Kidney (tissue), 13 donors: ENCODE measurements at regions not wholly inside any gene's neighbourhood (a gene's known extent, or its start where the extent isn't known, plus 50 kb on each side); places are given as distances from the start of the nearest gene placed in this dataset.

ENCODE experiments used
- DNase-seq, 5 donors: peaks; one replicate each; pipeline ENCODE4 v3.0.0-alpha.2; 2013 to 2020
- FAIRE-seq: peaks from 2 replicates; lab custom pipeline; 2012; peaks lifted over from hg19 to GRCh38; lab: Jason Lieb, UNC
- H3K27ac ChIP-seq, 2 donors: one replicate each; pipeline ENCODE4 v1.7.0; 2013; ENCODE audit warnings: low read depth in 2 of 2, low read length in 2 of 2, inconsistent platforms in 1 of 2
- H3K27me3 ChIP-seq: one replicate; pipeline ENCODE4 v1.7.1; 2013; ENCODE audit warnings: low read length, inconsistent platforms; ENCODE audit not compliant: control insufficient read depth, insufficient read depth
- H3K36me3 ChIP-seq, 3 donors: one replicate each; pipeline versions ENCODE4 v1.7.0 to v1.7.1; 2013; ENCODE audit warnings: low read length in 3 of 3, control low read depth in 1 of 3, inconsistent platforms in 1 of 3; ENCODE audit not compliant: insufficient read depth in 3 of 3, control insufficient read depth in 2 of 3
- H3K4me1 ChIP-seq, 3 donors: one replicate each; pipeline versions ENCODE4 v1.7.0 to v1.7.1; 2013; ENCODE audit warnings: low read length in 3 of 3, inconsistent platforms in 1 of 3, low read depth in 1 of 3; ENCODE audit not compliant: control insufficient read depth in 2 of 3, insufficient read depth in 2 of 3
- H3K4me3 ChIP-seq, 3 donors: one replicate each; pipeline versions ENCODE4 v1.7.0 to v1.8.1; 2013; ENCODE audit warnings: low read length in 3 of 3, control low read depth in 1 of 3, inconsistent platforms in 1 of 3
- H3K9ac ChIP-seq, 3 donors: one replicate each; pipeline versions ENCODE4 v1.7.0 to v1.7.1; 2013; ENCODE audit warnings: low read length in 3 of 3, control low read depth in 1 of 3, inconsistent platforms in 1 of 3
- H3K9me3 ChIP-seq, 3 donors: one replicate each; pipeline versions ENCODE4 v1.7.0 to v1.7.1; 2013; ENCODE audit warnings: low read length in 3 of 3, control low read depth in 1 of 3, inconsistent platforms in 1 of 3; ENCODE audit not compliant: control insufficient read depth in 2 of 3, insufficient read depth in 1 of 3
- CTCF ChIP-seq: IDR thresholded peaks from 3 replicates; pipeline ENCODE4 v1.5.1; 2012; ENCODE audit warnings: mild to moderate bottlenecking, moderate library complexity, borderline replicate concordance; ENCODE audit not compliant: insufficient read depth; ENCODE audit errors: extremely low read depth
- intact Hi-C: fragments of 100-400 bp; cut with DNase I; formaldehyde crosslinking; loops from one replicate; pipeline ENCODE4 v1.11.1; 2022
- donor health status: control.
- donor health status: control.
- donor health status: control.
- donor health status: control.
- donor health status: control.
- donor health status: DM: yes; HTN: yes; CAD: no.
- donor health status: Normal renal cell carcinoma (clear cell type).

DNA sequence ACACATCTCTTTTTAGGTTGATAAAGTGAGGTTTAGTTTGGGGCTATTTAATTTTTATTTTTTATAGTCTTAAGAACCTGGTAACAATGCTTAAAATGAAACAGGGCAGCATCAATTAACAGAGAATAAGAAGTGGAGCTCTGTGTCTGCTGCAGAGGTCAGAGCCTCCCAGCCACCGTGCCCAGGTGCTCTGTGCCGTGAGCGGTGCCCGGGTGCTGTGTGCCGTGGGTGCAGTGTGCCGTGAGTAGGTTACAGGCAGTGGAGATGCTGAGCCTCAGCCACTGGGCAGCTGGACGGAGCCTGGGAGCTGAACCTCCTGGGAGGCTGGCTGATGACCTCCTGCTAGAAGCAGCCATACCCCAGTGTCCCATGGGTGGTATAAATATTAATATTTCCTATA, 250.0 kb downstream of the KLF6 start:
- intact Hi-C loops = no loop called here
- Histone ChIP-seq H3K4me1 (no peaks in the 10 kb centered on the region), H3K36me3 (no peaks in the 10 kb centered on the region), H3K27ac (no peak overlapping the region), H3K4me3 (no peak overlapping the region), H3K9me3 (no peaks in the 10 kb centered on the region), H3K27me3 (no peaks in the 10 kb centered on the region), H3K9ac (no peak overlapping the region)
- DNase-seq (no peak), FAIRE-seq (no peak)
- no peak for TF ChIP-seq CTCF

DNA sequence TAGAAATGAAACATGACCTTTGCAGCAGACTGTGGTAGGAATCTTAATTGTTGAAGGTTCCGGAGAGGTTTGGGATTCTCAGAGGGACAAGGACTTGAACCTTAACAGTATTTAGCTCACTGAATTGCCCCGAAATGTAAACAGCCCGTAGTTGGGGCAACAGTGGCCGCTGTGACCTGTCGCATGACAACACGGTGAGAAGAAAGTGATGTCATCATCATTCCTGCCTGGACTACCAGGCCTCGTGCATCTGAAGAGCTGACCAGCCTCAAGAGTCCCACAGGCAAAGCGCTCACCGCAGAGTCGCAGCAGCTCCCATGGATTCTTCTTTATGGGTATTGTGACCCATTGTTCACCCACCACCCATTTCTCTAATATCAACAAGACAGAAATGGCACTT, 250.6 kb downstream of the KLF6 start:
- no peak overlapping the region for H3K4me3 ChIP-seq
- TF ChIP-seq CTCF = no peak
- no peaks in the 10 kb centered on the region for H3K9me3 ChIP-seq
- no peaks in the 10 kb centered on the region for H3K27me3 ChIP-seq
- H3K9ac ChIP-seq = no peak overlapping the region
- peaks cover 0 to 2% (median 0%) of the 10 kb centered on the region in 3 donors for H3K4me1 ChIP-seq
- FAIRE-seq (no peak), DNase-seq (no peak)
- no peaks in the 10 kb centered on the region for H3K36me3 ChIP-seq
- intact Hi-C loops = no loop called here
- H3K27ac ChIP-seq = no peak overlapping the region

- TF ChIP-seq CTCF = no peak
- no peak overlapping the region for H3K9ac ChIP-seq
- no peaks in the 10 kb centered on the region for H3K9me3 ChIP-seq
- no peaks in the 10 kb centered on the region for H3K27me3 ChIP-seq
- H3K4me1 ChIP-seq = peaks cover 0 to 2% (median 0%) of the 10 kb centered on the region in 3 donors
- no peak for FAIRE-seq
- H3K4me3 ChIP-seq = no peak overlapping the region
- DNase-seq = no peak
- no peaks in the 10 kb centered on the region for H3K36me3 ChIP-seq
- H3K27ac ChIP-seq = no peak overlapping the region
- intact Hi-C loops = no loop called here
Observed at GRCh38 chr10:3533296-3533695, 251.7 kb downstream of the KLF6 start.

GRCh38 chr10:3532644-3533043, 252.4 kb downstream of the KLF6 start:
- intact Hi-C loops = no loop called here
- FAIRE-seq = no peak
- no peak for TF ChIP-seq CTCF
- Histone ChIP-seq H3K27me3 (no peaks in the 10 kb centered on the region), H3K4me1 (peaks cover 0 to 2% (median 0%) of the 10 kb centered on the region in 3 donors), H3K27ac (no peak overlapping the region), H3K9ac (no peak overlapping the region), H3K9me3 (no peaks in the 10 kb centered on the region), H3K36me3 (no peaks in the 10 kb centered on the region), H3K4me3 (no peak overlapping the region)
- DNase-seq = no peak
